ENCODE measurements at regions not wholly inside any gene's neighbourhood (a gene's known extent, or its start where the extent isn't known, plus 50 kb on each side); places are given as distances from the start of the nearest gene placed in this dataset.

DNA sequence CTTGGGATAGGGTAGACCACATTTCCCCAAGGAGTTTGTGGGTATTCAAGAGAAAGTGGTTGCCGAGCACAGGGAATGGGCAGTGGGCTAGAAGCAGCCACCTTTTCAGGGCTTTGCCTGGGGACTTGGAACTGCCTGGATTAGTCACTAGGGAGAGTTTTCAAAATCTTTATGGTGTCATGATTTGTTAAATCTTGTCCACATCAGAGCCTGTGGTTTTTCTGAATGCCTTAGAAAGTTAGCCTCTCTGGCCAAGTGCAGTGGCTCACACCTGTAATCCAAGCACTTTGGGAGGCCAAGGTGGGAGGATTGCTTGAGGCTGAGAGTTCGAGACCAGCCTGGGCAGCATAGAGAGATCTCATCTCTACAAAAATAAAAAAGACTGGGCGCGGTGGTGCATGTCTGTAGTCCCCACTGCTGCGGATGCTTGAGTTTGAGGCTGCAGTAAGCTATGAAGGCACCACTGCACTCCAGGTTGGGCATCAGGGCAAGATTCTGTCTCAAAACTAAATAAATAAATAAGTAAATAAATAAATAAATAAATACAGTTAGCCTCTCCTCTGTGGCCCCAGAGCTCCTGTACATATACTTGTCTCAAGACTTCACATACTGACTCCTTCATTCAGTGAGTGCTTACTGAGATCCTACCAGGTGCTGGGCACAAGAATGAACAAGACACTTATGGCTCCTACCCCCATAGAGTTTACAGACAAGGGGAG, 76.3 kb upstream of the HNF1B start:
- Histone ChIP-seq H3K4me1 (ENCODE audit: control insufficient read depth, extremely low read depth, insufficient read depth, low read length) (peaks cover 55% of the 10 kb centered on the region), H2AFZ (ENCODE audit: control insufficient read depth, low read length) (no peak overlapping the region), H4K20me1 (ENCODE audit: control insufficient read depth, extremely low read depth, insufficient read depth, low read length) (no peaks in the 10 kb centered on the region), H3K4me2 (ENCODE audit: control insufficient read depth, extremely low read depth, insufficient read depth, low read depth, low read length) (no peak overlapping the region), H3K9me3 (ENCODE audit: control insufficient read depth, low read depth, low read length) (no peaks in the 10 kb centered on the region), H3K79me2 (ENCODE audit: control insufficient read depth, insufficient read depth, low read length) (no peaks in the 10 kb centered on the region), H3K27ac (ENCODE audit: control insufficient read depth, insufficient read depth, low read length) (peak overlapping the region; percentile 0), H3K4me3 (ENCODE audit: control insufficient read depth in 2 of 3, extremely low read depth in 1 of 3, insufficient read depth in 2 of 3, low read depth in 1 of 3, low read length in 3 of 3) (no peak overlapping the region), H3K27me3 (ENCODE audit: control insufficient read depth, extremely low read depth, insufficient read depth, low read length) (no peaks in the 10 kb centered on the region), H3K9me1 (ENCODE audit: control insufficient read depth, extremely low read depth, insufficient read depth, low read length) (no peaks in the 10 kb centered on the region), H3K9ac (ENCODE audit: control insufficient read depth, extremely low read depth, insufficient read depth, low read length) (no peak overlapping the region), H3K36me3 (ENCODE audit: control insufficient read depth in 2 of 2, extremely low read depth in 1 of 2, insufficient read depth in 2 of 2, low read length in 2 of 2) (no peaks in the 10 kb centered on the region)
- dilution Hi-C loops (cut with MboI; ENCODE audit: extremely low pct_ligation_motif_present, low sequenced_read_pairs): no loop called here
- DNase-seq (ENCODE audit: low read depth, low spot score) (no peak), FAIRE-seq (no peak)
- no peak for TF ChIP-seq EZH2 (IDR thresholded peaks at IDR 0.05; ENCODE audit: low read length)

GRCh38 chr17:37820313-37820994, 75.6 kb upstream of the HNF1B start:
- H3K4me3 ChIP-seq (ENCODE audit: control insufficient read depth in 2 of 3, extremely low read depth in 1 of 3, insufficient read depth in 2 of 3, low read depth in 1 of 3, low read length in 3 of 3): no peak overlapping the region
- dilution Hi-C loops (cut with MboI; ENCODE audit: extremely low pct_ligation_motif_present, low sequenced_read_pairs): no loop called here
- no peak overlapping the region for H3K9ac ChIP-seq (ENCODE audit: control insufficient read depth, extremely low read depth, insufficient read depth, low read length)
- no peaks in the 10 kb centered on the region for H3K79me2 ChIP-seq (ENCODE audit: control insufficient read depth, insufficient read depth, low read length)
- DNase-seq (ENCODE audit: low read depth, low spot score) (no peak), FAIRE-seq (no peak)
- H3K9me3 ChIP-seq (ENCODE audit: control insufficient read depth, low read depth, low read length): no peaks in the 10 kb centered on the region
- no peaks in the 10 kb centered on the region for H3K9me1 ChIP-seq (ENCODE audit: control insufficient read depth, extremely low read depth, insufficient read depth, low read length)
- H4K20me1 ChIP-seq (ENCODE audit: control insufficient read depth, extremely low read depth, insufficient read depth, low read length): no peaks in the 10 kb centered on the region
- H3K4me2 ChIP-seq (ENCODE audit: control insufficient read depth, extremely low read depth, insufficient read depth, low read depth, low read length): no peak overlapping the region
- TF ChIP-seq EZH2 (IDR thresholded peaks at IDR 0.05; ENCODE audit: low read length): no peak
- TF ChIP-seq, protein P1, sequence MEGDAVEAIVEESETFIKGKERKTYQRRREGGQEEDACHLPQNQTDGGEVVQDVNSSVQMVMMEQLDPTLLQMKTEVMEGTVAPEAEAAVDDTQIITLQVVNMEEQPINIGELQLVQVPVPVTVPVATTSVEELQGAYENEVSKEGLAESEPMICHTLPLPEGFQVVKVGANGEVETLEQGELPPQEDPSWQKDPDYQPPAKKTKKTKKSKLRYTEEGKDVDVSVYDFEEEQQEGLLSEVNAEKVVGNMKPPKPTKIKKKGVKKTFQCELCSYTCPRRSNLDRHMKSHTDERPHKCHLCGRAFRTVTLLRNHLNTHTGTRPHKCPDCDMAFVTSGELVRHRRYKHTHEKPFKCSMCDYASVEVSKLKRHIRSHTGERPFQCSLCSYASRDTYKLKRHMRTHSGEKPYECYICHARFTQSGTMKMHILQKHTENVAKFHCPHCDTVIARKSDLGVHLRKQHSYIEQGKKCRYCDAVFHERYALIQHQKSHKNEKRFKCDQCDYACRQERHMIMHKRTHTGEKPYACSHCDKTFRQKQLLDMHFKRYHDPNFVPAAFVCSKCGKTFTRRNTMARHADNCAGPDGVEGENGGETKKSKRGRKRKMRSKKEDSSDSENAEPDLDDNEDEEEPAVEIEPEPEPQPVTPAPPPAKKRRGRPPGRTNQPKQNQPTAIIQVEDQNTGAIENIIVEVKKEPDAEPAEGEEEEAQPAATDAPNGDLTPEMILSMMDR (optimal IDR thresholded peaks at IDR 0.05 in 1 of 3, IDR thresholded peaks at IDR 0.05 in 1 of 3, conservative IDR thresholded peaks at IDR 0.05 in 1 of 3; ENCODE audit: extremely low read depth in 1 of 3, insufficient read depth in 2 of 3, low read length in 3 of 3): no peak
- H3K36me3 ChIP-seq (ENCODE audit: control insufficient read depth in 2 of 2, extremely low read depth in 1 of 2, insufficient read depth in 2 of 2, low read length in 2 of 2): no peaks in the 10 kb centered on the region
- H3K27me3 ChIP-seq (ENCODE audit: control insufficient read depth, extremely low read depth, insufficient read depth, low read length): no peaks in the 10 kb centered on the region
- H3K4me1 ChIP-seq (ENCODE audit: control insufficient read depth, extremely low read depth, insufficient read depth, low read length): peaks cover 51% of the 10 kb centered on the region
- peak overlapping the region; percentile 0 for H3K27ac ChIP-seq (ENCODE audit: control insufficient read depth, insufficient read depth, low read length)
- no peak overlapping the region for H2AFZ ChIP-seq (ENCODE audit: control insufficient read depth, low read length)

Data from keratinocyte (primary cell).